ENCODE measurements at regions not wholly inside any gene's neighbourhood (a gene's known extent, or its start where the extent isn't known, plus 50 kb on each side); places are given as distances from the start of the nearest gene placed in this dataset.

DNA sequence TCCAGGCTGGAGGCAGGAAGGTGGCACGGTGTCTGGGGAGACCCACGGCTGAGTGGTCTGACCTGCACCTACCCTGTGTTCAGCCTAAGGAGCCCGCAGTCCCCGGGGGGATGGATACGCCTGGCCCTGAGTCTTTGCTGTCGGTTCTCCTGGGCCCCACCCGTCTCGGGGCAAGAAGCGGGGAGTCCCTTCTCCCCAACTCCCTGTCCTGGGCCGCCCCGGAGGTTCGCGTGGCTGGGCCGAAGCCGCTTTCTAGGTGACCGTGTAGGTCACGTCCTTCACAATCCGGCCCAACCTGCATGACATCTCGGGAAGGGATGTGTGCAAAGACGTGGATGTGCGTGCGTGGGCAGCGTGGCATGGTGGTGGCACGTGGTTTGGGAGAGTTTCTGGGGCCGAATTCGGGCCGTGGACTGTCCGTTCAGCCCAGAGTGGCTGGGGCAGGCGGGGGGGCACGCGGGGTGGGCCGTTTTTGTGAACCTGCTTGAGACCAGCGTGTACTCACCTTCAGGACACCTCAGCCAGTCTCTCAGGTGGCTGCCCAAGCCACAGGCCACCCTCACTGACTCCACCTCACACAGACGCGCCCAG lies 103.3 kb downstream of the PTPRS start:
- no peaks in the 10 kb centered on the region for H4K20me1 ChIP-seq (ENCODE audit: insufficient read depth)
- H3K4me1 ChIP-seq (ENCODE audit: insufficient read depth): no peaks in the 10 kb centered on the region
- peaks cover 6% of the 10 kb centered on the region; the same call in 1 of the 2 replicates for H3F3A ChIP-seq (ENCODE audit: insufficient read depth)
- WGBS, 2 experiments (ENCODE audit: low coverage in 1 of 2, low lambda C conversion rate in 2 of 2, missing lambda C conversion rate in 2 of 2): 96 to 98% methylated on average over 23 to 35 of the region's 35 CpGs
- H3K27me3 ChIP-seq (replicated peaks; ENCODE audit: insufficient read depth): no peaks in the 10 kb centered on the region
- no peaks in the 10 kb centered on the region; the same call in 1 of the 2 replicates for H3K36me3 ChIP-seq (ENCODE audit: low read depth)
- in situ Hi-C loops (cut with MboI): no loop called here
- H3K9ac ChIP-seq: no peak overlapping the region
- H3K9me3 ChIP-seq (ENCODE audit: low read depth): no peaks in the 10 kb centered on the region
- TF ChIP-seq EZH2phosphoT487 (IDR thresholded peaks at IDR 0.05; ENCODE audit: insufficient read depth, low read depth) (no peak), EZH2 (IDR thresholded peaks at IDR 0.05; ENCODE audit: insufficient read depth, poor library complexity, severe bottlenecking) (no peak)
- H3K9me2 ChIP-seq (ENCODE audit: insufficient read depth): no peaks in the 10 kb centered on the region
- no peak overlapping the region for H3K4me2 ChIP-seq (ENCODE audit: unreplicated experiment)
- no peak overlapping the region for H3K27ac ChIP-seq
- no peak overlapping the region for H3K4me3 ChIP-seq
- H3K79me2 ChIP-seq (ENCODE audit: insufficient read depth): no peaks in the 10 kb centered on the region
- no peak overlapping the region for H2AFZ ChIP-seq
- no peak for DNase-seq

DNA sequence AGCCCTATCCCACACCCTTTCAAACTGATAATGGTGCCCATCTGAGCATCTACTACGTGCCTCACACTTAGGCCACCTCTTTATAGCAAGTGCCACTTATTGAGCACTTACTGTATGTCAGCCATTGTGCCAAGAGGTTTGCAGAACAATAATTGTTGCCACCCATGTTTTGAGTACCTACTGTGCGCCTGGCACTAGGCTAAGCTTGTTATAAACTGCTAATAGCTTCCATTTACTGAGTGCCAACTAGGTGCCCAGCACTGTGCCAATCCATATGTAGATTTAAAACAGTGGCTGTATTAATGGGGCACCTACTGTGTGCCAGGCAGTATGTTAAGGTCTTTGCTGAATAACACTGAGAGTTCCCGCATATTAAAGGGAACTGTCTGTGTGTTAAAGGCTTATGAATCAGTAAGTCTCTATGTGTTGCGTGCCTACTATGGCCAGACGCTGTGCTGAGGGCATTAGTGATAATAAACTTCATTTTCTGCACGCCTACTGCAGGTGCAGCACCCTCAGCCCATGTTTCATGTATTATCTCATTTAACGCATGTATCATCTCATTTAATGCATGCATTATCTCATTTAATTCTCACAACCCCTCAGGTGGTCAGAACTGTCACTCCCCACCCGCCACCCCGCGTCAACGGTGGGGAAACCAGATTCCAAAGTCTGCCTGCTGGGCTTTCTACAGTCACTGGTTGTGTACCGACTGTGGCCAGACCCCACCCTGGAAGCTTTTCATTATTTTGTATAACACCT lies 105.0 kb downstream of the PTPRS start:
- Histone ChIP-seq H3K9me2 (ENCODE audit: insufficient read depth) (no peaks in the 10 kb centered on the region), H3K9ac (no peak overlapping the region), H3K9me3 (ENCODE audit: low read depth) (no peaks in the 10 kb centered on the region), H3F3A (ENCODE audit: insufficient read depth) (peaks cover 6% of the 10 kb centered on the region; the same call in 1 of the 2 replicates), H3K4me1 (ENCODE audit: insufficient read depth) (no peaks in the 10 kb centered on the region), H3K27me3 (replicated peaks; ENCODE audit: insufficient read depth) (no peaks in the 10 kb centered on the region), H2AFZ (no peak overlapping the region), H3K36me3 (ENCODE audit: low read depth) (peaks cover 2% of the 10 kb centered on the region; the same call in 1 of the 2 replicates), H3K4me3 (no peak overlapping the region), H3K79me2 (ENCODE audit: insufficient read depth) (no peaks in the 10 kb centered on the region), H4K20me1 (ENCODE audit: insufficient read depth) (no peaks in the 10 kb centered on the region), H3K27ac (no peak overlapping the region), H3K4me2 (ENCODE audit: unreplicated experiment) (no peak overlapping the region)
- in situ Hi-C loops (cut with MboI): no loop called here
- no peak for DNase-seq
- WGBS, 2 experiments (ENCODE audit: low coverage in 1 of 2, low lambda C conversion rate in 2 of 2, missing lambda C conversion rate in 2 of 2): 97 to 98% methylated on average over 12 of the region's 12 CpGs
- TF ChIP-seq EZH2 (IDR thresholded peaks at IDR 0.05; ENCODE audit: insufficient read depth, poor library complexity, severe bottlenecking) (no peak), EZH2phosphoT487 (IDR thresholded peaks at IDR 0.05; ENCODE audit: insufficient read depth, low read depth) (no peak)

DNA sequence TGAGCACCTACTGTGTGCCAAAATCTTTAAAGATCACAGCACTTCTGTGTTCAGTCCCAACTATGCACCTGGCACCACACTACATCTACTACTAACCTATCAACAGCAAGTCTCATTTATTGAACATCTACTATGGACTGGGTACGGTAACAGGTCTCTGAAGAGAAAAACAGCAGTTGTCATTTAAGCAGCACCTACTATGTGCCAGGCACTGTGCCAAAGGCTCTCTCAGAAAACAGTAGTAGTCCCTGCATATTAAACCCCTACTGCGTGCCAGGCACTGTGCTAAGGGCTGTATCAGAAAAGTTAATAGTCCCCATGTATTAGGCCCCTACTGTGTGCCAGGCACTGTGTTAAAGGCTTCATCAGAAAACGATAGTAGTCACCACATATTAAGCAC lies 106.2 kb downstream of the PTPRS start:
- Histone ChIP-seq H3K9me2 (ENCODE audit: insufficient read depth) (no peaks in the 10 kb centered on the region), H3K27me3 (replicated peaks; ENCODE audit: insufficient read depth) (no peaks in the 10 kb centered on the region), H4K20me1 (ENCODE audit: insufficient read depth) (no peaks in the 10 kb centered on the region), H3K79me2 (ENCODE audit: insufficient read depth) (no peaks in the 10 kb centered on the region), H2AFZ (no peak overlapping the region), H3K9ac (no peak overlapping the region), H3K9me3 (ENCODE audit: low read depth) (no peaks in the 10 kb centered on the region), H3F3A (ENCODE audit: insufficient read depth) (peaks cover 6% of the 10 kb centered on the region; the same call in 1 of the 2 replicates), H3K4me1 (ENCODE audit: insufficient read depth) (no peaks in the 10 kb centered on the region), H3K27ac (no peak overlapping the region), H3K4me3 (no peak overlapping the region), H3K4me2 (ENCODE audit: unreplicated experiment) (no peak overlapping the region), H3K36me3 (ENCODE audit: low read depth) (peaks cover 3% of the 10 kb centered on the region; the same call in 1 of the 2 replicates)
- TF ChIP-seq EZH2 (IDR thresholded peaks at IDR 0.05; ENCODE audit: insufficient read depth, poor library complexity, severe bottlenecking) (no peak), EZH2phosphoT487 (IDR thresholded peaks at IDR 0.05; ENCODE audit: insufficient read depth, low read depth) (no peak)
- DNase-seq: no peak
- in situ Hi-C loops (cut with MboI): no loop called here
- WGBS, 2 experiments (ENCODE audit: low coverage in 1 of 2, low lambda C conversion rate in 2 of 2, missing lambda C conversion rate in 2 of 2): 90 to 92% methylated on average over 3 of the region's 3 CpGs

DNA sequence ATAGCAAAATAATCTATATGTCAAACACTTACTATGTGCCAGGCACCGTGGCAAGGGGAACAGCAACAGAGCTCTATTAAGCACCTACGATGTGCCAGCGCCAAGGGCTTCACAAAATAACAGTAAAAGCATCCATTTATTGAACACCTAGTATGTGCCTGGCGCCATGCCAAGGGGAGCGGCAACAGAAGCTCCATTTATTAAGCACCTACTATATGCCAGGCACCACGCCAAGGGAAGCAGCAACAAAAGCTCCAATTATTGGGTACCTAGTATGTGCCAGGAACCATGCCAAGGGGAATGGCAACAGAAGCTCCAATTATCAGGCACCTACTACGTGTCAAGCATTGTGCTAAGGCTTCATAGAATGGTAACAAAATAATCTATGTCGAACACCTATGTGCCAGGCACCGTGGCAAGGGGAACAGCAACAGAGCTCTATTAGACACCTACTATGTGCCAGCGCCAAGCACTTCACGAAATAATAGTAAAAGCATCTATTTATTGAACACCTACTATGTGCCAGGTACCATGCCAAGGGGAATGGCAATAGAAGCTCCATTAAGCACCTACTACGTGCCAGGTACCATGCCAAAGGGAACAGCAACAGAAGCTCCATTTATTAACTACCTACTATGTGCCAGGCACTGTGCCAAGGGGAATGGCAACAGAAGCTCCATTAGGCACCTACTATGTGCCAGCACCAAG lies 107.7 kb downstream of the PTPRS start:
- Histone ChIP-seq H3K4me2 (ENCODE audit: unreplicated experiment) (no peak overlapping the region), H3K9me2 (ENCODE audit: insufficient read depth) (no peaks in the 10 kb centered on the region), H2AFZ (no peak overlapping the region), H3K79me2 (ENCODE audit: insufficient read depth) (no peaks in the 10 kb centered on the region), H3K4me3 (no peak overlapping the region), H3K27me3 (replicated peaks; ENCODE audit: insufficient read depth) (no peaks in the 10 kb centered on the region), H4K20me1 (ENCODE audit: insufficient read depth) (no peaks in the 10 kb centered on the region), H3K36me3 (ENCODE audit: low read depth) (peaks cover 3% of the 10 kb centered on the region; the same call in 1 of the 2 replicates), H3F3A (ENCODE audit: insufficient read depth) (peaks cover 6% of the 10 kb centered on the region; the same call in 1 of the 2 replicates), H3K27ac (no peak overlapping the region), H3K9ac (no peak overlapping the region), H3K4me1 (ENCODE audit: insufficient read depth) (no peaks in the 10 kb centered on the region), H3K9me3 (ENCODE audit: low read depth) (no peaks in the 10 kb centered on the region)
- 96 to 97% methylated on average over 12 of the region's 12 CpGs for WGBS, 2 experiments (ENCODE audit: low coverage in 1 of 2, low lambda C conversion rate in 2 of 2, missing lambda C conversion rate in 2 of 2)
- no peak for TF ChIP-seq EZH2 (IDR thresholded peaks at IDR 0.05; ENCODE audit: insufficient read depth, poor library complexity, severe bottlenecking)
- no peak for TF ChIP-seq EZH2phosphoT487 (IDR thresholded peaks at IDR 0.05; ENCODE audit: insufficient read depth, low read depth)
- DNase-seq: peak; percentile 22
- in situ Hi-C loops (cut with MboI): no loop called here
